K562 (cell line): ENCODE measurements at regions not wholly inside any gene's neighbourhood (a gene's known extent, or its start where the extent isn't known, plus 50 kb on each side); places are given as distances from the start of the nearest gene placed in this dataset.

ENCODE experiments used
- ATAC-seq: fragments of 200-7000 bp; cut with Tn5 transposase; 3 replicates; pipeline ENCODE4 v1.9.1; 2020; ENCODE audit warnings: moderate library complexity
- BruUV-seq: library from RNA; stranded (reverse); fragments of 400-500 nt; replicated peaks from 2 replicates; lab custom pipeline; 2021; lab: Mats Ljungman, UMichigan
- CTCF ChIA-PET: fragments of 300-600 bp; formaldehyde crosslinking; extraction: SDS; loops from one replicate; lab custom pipeline; 2021; ENCODE audit warnings: low intra/inter-chr PET ratio; lab: Yijun Ruan, JAX
- POLR2A ChIA-PET: fragments of 300-600, 350-650 bp; sonication (Branson Sonifier 250); formaldehyde crosslinking; extraction: SDS; loops from one replicate; lab custom pipeline; 2021; ENCODE audit warnings: antibody characterized with exemption, inconsistent platforms; lab: Yijun Ruan, JAX
- DNase-seq, 4 experiments: peaks; one replicate each; pipeline versions ENCODE4 v3.0.0 to v3.0.0-alpha.2; 2011 to 2018; ENCODE audit warnings: low spot score in 3 of 4, mixed read lengths in 3 of 4; ENCODE audit errors: extremely low read depth in 1 of 4
- FAIRE-seq: peaks from 2 replicates; lab custom pipeline; 2011; peaks lifted over from hg19 to GRCh38; lab: Jason Lieb, UNC
- H2AFZ ChIP-seq: 2 replicates; pipeline ENCODE4 v1.6.0; 2011; ENCODE audit warnings: low read depth, low read length, control low read depth, inconsistent platforms
- H3K27ac ChIP-seq: fragments of 200-600 bp; 3 replicates; pipeline ENCODE4 v1.8.0; 2011; ENCODE audit warnings: low read depth, mild to moderate bottlenecking, control low read depth, inconsistent platforms, low read length, moderate library complexity, mixed read lengths; ENCODE audit errors: extremely low read depth
- H3K27me3 ChIP-seq, 2 experiments: fragments of 300-600 bp in 1 of 2; 2 replicates in 1 of 2; 3 replicates in 1 of 2; pipeline versions ENCODE4 v1.6.0 to v1.8.0; 2011; ENCODE audit warnings: inconsistent platforms in 2 of 2, low read length in 2 of 2, mild to moderate bottlenecking in 1 of 2, mixed read lengths in 1 of 2, moderate library complexity in 1 of 2; ENCODE audit not compliant: control insufficient read depth in 2 of 2, insufficient read depth in 2 of 2
- H3K36me3 ChIP-seq: fragments of 300-600 bp; 3 replicates; pipeline ENCODE4 v1.8.0; 2011; ENCODE audit warnings: mild to moderate bottlenecking, low read length, inconsistent platforms; ENCODE audit not compliant: control insufficient read depth, insufficient read depth
- H3K4me1 ChIP-seq, 2 experiments: fragments of 200-600 bp in 1 of 2; replicated peaks in 1 of 2; 2 replicates in 1 of 2; 3 replicates in 1 of 2; pipeline versions ENCODE4 v1.5.1 to v1.8.0; 2011; ENCODE audit warnings: inconsistent platforms in 2 of 2, low read length in 2 of 2, mild to moderate bottlenecking in 1 of 2, mixed read lengths in 1 of 2, moderate library complexity in 1 of 2; ENCODE audit not compliant: control insufficient read depth in 2 of 2, insufficient read depth in 2 of 2
- H3K4me2 ChIP-seq: 2 replicates; pipeline ENCODE4 v1.6.1; 2011; ENCODE audit warnings: low read length, control low read depth, inconsistent platforms, mixed read lengths; ENCODE audit not compliant: insufficient read depth
- H3K4me3 ChIP-seq: fragments of 200-600 bp; sonication (generic), shearing (Covaris generic); 2 replicates; pipeline ENCODE4 v1.5.1; 2016; ENCODE audit warnings: control low read depth, inconsistent platforms
- H3K79me2 ChIP-seq: fragments of 200-600 bp; 3 replicates; pipeline ENCODE4 v1.8.0; 2011; ENCODE audit warnings: low read length, inconsistent platforms; ENCODE audit not compliant: control insufficient read depth, insufficient read depth
- H3K9ac ChIP-seq, 2 experiments: 2 replicates each; pipeline versions ENCODE4 v1.6.0 to v1.6.1; 2011; ENCODE audit warnings: low read depth in 2 of 2, low read length in 2 of 2, control low read depth in 1 of 2, inconsistent platforms in 1 of 2, mild to moderate bottlenecking in 1 of 2, mixed read lengths in 1 of 2; ENCODE audit not compliant: insufficient read depth in 1 of 2
- H3K9me1 ChIP-seq: one replicate; pipeline ENCODE4 v1.6.0; 2011; ENCODE audit warnings: inconsistent platforms, mild to moderate bottlenecking, low read length, moderate library complexity; ENCODE audit not compliant: control insufficient read depth, insufficient read depth
- H3K9me3 ChIP-seq: replicated peaks from 2 replicates; pipeline ENCODE4 v1.5.1; 2011; ENCODE audit warnings: low read depth, low read length, inconsistent platforms; ENCODE audit not compliant: control insufficient read depth, insufficient read depth
- H4K20me1 ChIP-seq: replicated peaks from 2 replicates; pipeline ENCODE4 v1.6.1; 2011; ENCODE audit warnings: low read length, inconsistent platforms, mixed read lengths; ENCODE audit not compliant: control insufficient read depth, insufficient read depth
- ETV1 ChIP-seq: fragments of 450-650 bp; conservative IDR thresholded peaks from 2 replicates; pipeline ENCODE4 v1.6.1; 2016; ENCODE audit warnings: missing genetic modification characterization, control low read depth, low read depth, missing compliant biosample characterization
- FOXM1 ChIP-seq, 2 experiments: fragments of 450-650 bp in 1 of 2; sonication (generic) in 1 of 2; formaldehyde crosslinking in 1 of 2; IDR thresholded peaks; 2 replicates each; pipeline versions ENCODE4 v1.6.1 to v1.9.0; 2017 to 2022; ENCODE audit warnings: low read depth in 2 of 2, mild to moderate bottlenecking in 2 of 2, missing genetic modification reagents in 1 of 2, moderate library complexity in 1 of 2
- KLF1 ChIP-seq: fragments of 450-650 bp; IDR thresholded peaks from 2 replicates; pipeline ENCODE4 v1.6.1; 2016; ENCODE audit warnings: missing genetic modification characterization, missing compliant biosample characterization
- MEF2D ChIP-seq: conservative IDR thresholded peaks from 2 replicates; pipeline ENCODE4 v1.6.1; 2016; ENCODE audit warnings: low read depth, missing genetic modification characterization, missing compliant biosample characterization
- NR2C2 ChIP-seq, 2 experiments: fragments of 200-800 bp in 1 of 2; sonication (Bioruptor generic) in 1 of 2; sonication (generic) in 1 of 2; formaldehyde crosslinking in 1 of 2; IDR thresholded peaks; 2 replicates each; pipeline versions ENCODE4 v1.6.1 to v1.8.0; 2016 to 2022; ENCODE audit warnings: mild to moderate bottlenecking in 1 of 2, missing compliant biosample characterization in 1 of 2, missing genetic modification characterization in 1 of 2, missing genetic modification reagents in 1 of 2
- TBP ChIP-seq: optimal IDR thresholded peaks from 2 replicates; pipeline ENCODE3; 2011; ENCODE audit warnings: low read depth, low read length, improper control_type of control experiment
- TCF7 ChIP-seq: sonication (generic); IDR thresholded peaks from 2 replicates; pipeline ENCODE4 v1.6.1; 2016; ENCODE audit warnings: antibody characterized with exemption, borderline replicate concordance
- TEAD1 ChIP-seq, 2 experiments: fragments of 450-650 bp in 1 of 2; sonication (generic) in 1 of 2; formaldehyde crosslinking; IDR thresholded peaks; 2 replicates each; pipeline versions ENCODE4 v1.4.0 to v1.8.0; 2020 to 2022; ENCODE audit warnings: mild to moderate bottlenecking in 2 of 2, missing genetic modification reagents in 1 of 2
- TFAM ChIP-seq: fragments of 250-450 bp; sonication (Bioruptor Pico); conservative IDR thresholded peaks from 2 replicates; pipeline ENCODE4 v1.5.0; 2021; ENCODE audit warnings: mild to moderate bottlenecking, moderate library complexity
- WGBS: fragments of 100-300 bp; shearing (Covaris generic); methylation state at CpG from one replicate; pipeline ENCODE4 v1.1.6; 2016; ENCODE audit warnings: low coverage, mixed read lengths; ENCODE audit not compliant: insufficient coverage; ENCODE audit errors: missing lambda C conversion rate; 5-methylcytosine and 5-hydroxymethylcytosine counted together
- in situ Hi-C: fragments of 300-500 bp; cut with MboI; formaldehyde crosslinking; loops from 4 replicates; pipeline ENCODE4 v1.15.0; 2018; ENCODE audit warnings: inconsistent platforms, mixed read lengths
- intact Hi-C: fragments of 100-400 bp; cut with micrococcal nuclease; formaldehyde crosslinking; loops from 2 replicates; pipeline ENCODE4 v1.14.2; 2022
- TF ChIP-seq, protein P1 (sequence below): sonication (generic); formaldehyde crosslinking; IDR thresholded peaks from 2 replicates; pipeline ENCODE4 v1.9.0; 2022; ENCODE audit warnings: mild to moderate bottlenecking, missing genetic modification reagents
- TF ChIP-seq, protein P2 (sequence below): fragments of 250-450 bp; sonication (Bioruptor Pico); IDR thresholded peaks from 2 replicates; pipeline ENCODE4 v1.4.0; 2020

DNA sequence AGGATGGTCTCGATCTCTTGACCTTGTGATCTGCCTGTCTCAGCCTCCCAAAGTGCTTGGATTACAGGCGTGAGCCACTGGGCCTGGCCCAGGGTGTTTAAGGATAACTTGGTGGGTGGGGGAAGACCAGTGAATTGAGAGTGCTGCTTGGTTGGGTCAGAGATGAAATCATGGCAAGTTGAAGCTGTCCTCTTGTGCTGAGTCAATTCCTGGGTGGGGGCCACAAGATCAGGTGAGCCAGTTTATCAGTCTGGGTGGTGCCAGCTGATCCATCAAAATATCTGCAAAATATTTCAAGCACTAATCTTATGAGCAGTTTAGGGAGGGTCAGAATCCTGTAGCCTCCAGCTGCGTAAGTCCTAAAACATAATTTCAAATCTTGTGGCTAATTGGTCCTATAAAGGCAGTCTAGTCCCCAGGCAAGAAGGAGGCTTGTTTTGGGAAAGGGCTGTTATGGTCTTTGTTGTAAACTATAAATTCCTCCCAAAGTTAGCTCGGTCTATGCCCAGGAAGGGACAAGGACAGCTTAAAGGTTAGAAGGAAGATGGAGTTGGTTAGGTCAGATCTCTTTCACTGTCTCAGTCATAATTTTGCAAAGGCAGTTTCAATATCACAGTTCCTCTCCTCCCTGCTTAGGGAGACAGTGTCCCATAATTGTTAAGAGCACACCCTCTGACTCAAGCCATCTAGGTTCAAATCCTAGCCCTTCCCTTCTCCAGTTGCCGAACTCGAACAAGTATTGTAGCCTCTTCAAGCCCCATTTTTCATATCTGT, 66.8 kb upstream of the BACH1 start (continued):
- TF ChIP-seq TFAM (no peak), TEAD1 (CRISPR knock-in tag; IDR thresholded peaks at IDR 0.05) (0 out of 4 replicates have a peak, but pooled peaks of 1 of the 2 experiments have one; percentile 48), MEF2D (tag) (peak; percentile 84), NR2C2 (CRISPR knock-in tag; IDR thresholded peaks at IDR 0.05) (no peak), NR2C2 (tag; IDR thresholded peaks at IDR 0.05) (peak; percentile 57), ETV1 (tag) (peak; percentile 46), TBP (no peak)
- TF ChIP-seq, protein P1, sequence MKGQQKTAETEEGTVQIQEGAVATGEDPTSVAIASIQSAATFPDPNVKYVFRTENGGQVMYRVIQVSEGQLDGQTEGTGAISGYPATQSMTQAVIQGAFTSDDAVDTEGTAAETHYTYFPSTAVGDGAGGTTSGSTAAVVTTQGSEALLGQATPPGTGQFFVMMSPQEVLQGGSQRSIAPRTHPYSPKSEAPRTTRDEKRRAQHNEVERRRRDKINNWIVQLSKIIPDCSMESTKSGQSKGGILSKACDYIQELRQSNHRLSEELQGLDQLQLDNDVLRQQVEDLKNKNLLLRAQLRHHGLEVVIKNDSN (CRISPR knock-in tag) = no peak

DNA sequence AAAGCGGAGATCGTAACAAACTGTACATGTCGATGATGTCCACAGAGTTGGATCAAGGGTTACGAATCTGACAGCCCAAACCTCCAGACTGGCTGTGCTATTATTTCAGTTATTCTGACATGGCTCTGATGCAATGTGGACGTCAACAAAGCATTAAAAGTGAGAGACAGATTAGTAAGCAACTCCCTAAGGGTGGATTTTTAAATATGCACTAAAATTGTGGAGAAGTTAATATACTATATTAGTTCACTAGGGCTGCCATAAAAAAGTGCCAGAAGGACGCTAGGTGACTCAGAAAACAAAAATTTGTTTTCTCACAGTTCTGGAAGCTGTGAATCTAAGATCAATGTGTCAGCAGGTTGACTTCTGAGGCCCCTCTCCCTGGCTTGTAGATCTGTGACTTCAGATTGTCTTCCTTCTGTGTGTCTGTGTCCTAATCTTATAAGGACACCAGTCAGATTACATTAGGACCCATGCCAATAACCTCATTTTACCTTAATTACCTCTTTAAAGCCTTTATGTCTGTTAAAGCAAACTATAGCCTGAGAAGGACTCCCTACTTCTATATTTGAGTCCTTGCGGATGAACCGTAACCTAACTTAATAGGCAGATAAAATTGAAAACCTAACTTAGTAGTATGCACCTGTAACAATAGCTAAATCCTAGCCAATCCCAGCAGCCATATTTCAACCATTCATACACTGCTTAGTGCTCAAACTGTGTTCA, 66.0 kb upstream of the BACH1 start:
- ATAC-seq (peak; percentile 72), DNase-seq (peak in 2 of 4 experiments; percentile 18 to 38), FAIRE-seq (peak; percentile 49)
- Histone ChIP-seq H3K27ac (no peak overlapping the region), H3K4me2 (peak overlapping the region; percentile 14; the same call in 1 of the 2 replicates), H3K27me3 (peaks cover 14 to 19% of the 10 kb centered on the region in 2 experiments), H3K4me3 (no peak overlapping the region), H2AFZ (no peak overlapping the region), H3K9me1 (no peaks in the 10 kb centered on the region), H4K20me1 (no peaks in the 10 kb centered on the region), H3K9ac (no peak overlapping the region), H3K4me1 (peaks cover 0 to 9% of the 10 kb centered on the region in 2 experiments; a peak in 3 of 5 replicates), H3K36me3 (no peaks in the 10 kb centered on the region), H3K9me3 (no peaks in the 10 kb centered on the region), H3K79me2 (no peaks in the 10 kb centered on the region)
- intact Hi-C loops (loop anchor here (2.0 to 10.0 kb wide), 3 partner anchors 116 to 612 kb away; no protein-coding TSS in a partner anchor), in situ Hi-C loops (no loop called here)
- POLR2A ChIA-PET = interaction anchor here (1.5 kb wide), 1 partner anchor 13 kb away, joined by 3 read pairs; no protein-coding TSS in a partner anchor
- BruUV-seq = no TSS peak
- CTCF ChIA-PET = interaction anchor here (1.2 kb wide), 1 partner anchor 144 kb away, joined by 3 read pairs; no protein-coding TSS in a partner anchor
- 9% methylated on average over 8 of the region's 8 CpGs for WGBS
- TF ChIP-seq, protein P2, sequence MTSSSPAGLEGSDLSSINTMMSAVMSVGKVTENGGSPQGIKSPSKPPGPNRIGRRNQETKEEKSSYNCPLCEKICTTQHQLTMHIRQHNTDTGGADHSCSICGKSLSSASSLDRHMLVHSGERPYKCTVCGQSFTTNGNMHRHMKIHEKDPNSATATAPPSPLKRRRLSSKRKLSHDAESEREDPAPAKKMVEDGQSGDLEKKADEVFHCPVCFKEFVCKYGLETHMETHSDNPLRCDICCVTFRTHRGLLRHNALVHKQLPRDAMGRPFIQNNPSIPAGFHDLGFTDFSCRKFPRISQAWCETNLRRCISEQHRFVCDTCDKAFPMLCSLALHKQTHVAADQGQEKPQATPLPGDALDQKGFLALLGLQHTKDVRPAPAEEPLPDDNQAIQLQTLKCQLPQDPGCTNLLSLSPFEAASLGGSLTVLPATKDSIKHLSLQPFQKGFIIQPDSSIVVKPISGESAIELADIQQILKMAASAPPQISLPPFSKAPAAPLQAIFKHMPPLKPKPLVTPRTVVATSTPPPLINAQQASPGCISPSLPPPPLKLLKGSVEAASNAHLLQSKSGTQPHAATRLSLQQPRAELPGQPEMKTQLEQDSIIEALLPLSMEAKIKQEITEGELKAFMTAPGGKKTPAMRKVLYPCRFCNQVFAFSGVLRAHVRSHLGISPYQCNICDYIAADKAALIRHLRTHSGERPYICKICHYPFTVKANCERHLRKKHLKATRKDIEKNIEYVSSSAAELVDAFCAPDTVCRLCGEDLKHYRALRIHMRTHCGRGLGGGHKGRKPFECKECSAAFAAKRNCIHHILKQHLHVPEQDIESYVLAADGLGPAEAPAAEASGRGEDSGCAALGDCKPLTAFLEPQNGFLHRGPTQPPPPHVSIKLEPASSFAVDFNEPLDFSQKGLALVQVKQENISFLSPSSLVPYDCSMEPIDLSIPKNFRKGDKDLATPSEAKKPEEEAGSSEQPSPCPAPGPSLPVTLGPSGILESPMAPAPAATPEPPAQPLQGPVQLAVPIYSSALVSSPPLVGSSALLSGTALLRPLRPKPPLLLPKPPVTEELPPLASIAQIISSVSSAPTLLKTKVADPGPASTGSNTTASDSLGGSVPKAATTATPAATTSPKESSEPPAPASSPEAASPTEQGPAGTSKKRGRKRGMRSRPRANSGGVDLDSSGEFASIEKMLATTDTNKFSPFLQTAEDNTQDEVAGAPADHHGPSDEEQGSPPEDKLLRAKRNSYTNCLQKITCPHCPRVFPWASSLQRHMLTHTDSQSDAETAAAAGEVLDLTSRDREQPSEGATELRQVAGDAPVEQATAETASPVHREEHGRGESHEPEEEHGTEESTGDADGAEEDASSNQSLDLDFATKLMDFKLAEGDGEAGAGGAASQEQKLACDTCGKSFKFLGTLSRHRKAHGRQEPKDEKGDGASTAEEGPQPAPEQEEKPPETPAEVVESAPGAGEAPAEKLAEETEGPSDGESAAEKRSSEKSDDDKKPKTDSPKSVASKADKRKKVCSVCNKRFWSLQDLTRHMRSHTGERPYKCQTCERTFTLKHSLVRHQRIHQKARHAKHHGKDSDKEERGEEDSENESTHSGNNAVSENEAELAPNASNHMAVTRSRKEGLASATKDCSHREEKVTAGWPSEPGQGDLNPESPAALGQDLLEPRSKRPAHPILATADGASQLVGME (CRISPR knock-in tag) = no peak
- TF ChIP-seq FOXM1 (IDR thresholded peaks at IDR 0.05; ENCODE audit: low read depth) (peak; percentile 48; the same call in 1 of the 2 replicates), FOXM1 (CRISPR knock-in tag; IDR thresholded peaks at IDR 0.05; ENCODE audit: low read depth) (no peak), TCF7 (no peak), KLF1 (no peak)
